Stimulated activated naive CD8-positive, alpha-beta T cell treated with anti-CD3 and anti-CD28 coated beads, Interleukin-15, Interleukin-2, amounts not matched to agents 100 ng/mL and 50 ng/mL, for 24 hours (primary cell): ENCODE measurements at regions not wholly inside any gene's neighbourhood (a gene's known extent, or its start where the extent isn't known, plus 50 kb on each side); places are given as distances from the start of the nearest gene placed in this dataset.

Experiments
- H3K27ac Mint-ChIP-seq: one replicate; pipeline ENCODE4 v1.8.0; 2021; ENCODE audit warnings: mild to moderate bottlenecking, mixed read lengths
- H3K27me3 Mint-ChIP-seq: one replicate; pipeline ENCODE4 v1.8.0; 2021; ENCODE audit warnings: mixed read lengths
- H3K36me3 Mint-ChIP-seq: one replicate; pipeline ENCODE4 v1.8.0; 2021; ENCODE audit warnings: low read depth, mixed read lengths
- H3K4me1 Mint-ChIP-seq: one replicate; pipeline ENCODE4 v1.8.0; 2021; ENCODE audit warnings: low read depth, mixed read lengths
- H3K4me3 Mint-ChIP-seq: one replicate; pipeline ENCODE4 v1.8.0; 2021; ENCODE audit warnings: mild to moderate bottlenecking, mixed read lengths
- H3K9me3 Mint-ChIP-seq: one replicate; pipeline ENCODE4 v1.8.0; 2021; ENCODE audit warnings: mixed read lengths

GRCh38 chr2:6793913-6794312 lies 71.8 kb downstream of the CMPK2 start:
- Mint-ChIP-seq H3K27ac (no peak overlapping the region), H3K9me3 (no peaks in the 10 kb centered on the region), H3K4me3 (no peak overlapping the region), H3K4me1 (no peaks in the 10 kb centered on the region), H3K27me3 (no peaks in the 10 kb centered on the region), H3K36me3 (no peaks in the 10 kb centered on the region)

DNA sequence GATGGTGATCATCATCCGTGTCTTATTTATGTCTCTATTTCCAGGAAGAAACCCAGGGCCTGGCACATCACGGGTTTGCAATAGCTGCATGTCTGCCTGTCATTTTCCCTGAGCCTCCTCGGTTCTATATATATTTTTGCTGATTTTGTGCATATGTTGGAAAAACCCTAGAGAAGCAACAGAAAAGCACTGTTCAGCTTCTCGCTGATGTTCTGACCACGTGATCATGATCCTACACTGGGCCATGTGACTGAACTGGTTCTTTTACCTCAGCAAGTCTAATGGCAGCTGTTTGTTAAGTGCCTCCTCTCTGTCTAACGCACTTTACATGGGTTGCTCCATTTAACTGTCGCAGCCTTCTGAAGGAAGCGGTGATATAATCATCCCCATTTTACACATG lies 71.3 kb downstream of the CMPK2 start:
- H3K27me3 Mint-ChIP-seq, result no peaks in the 10 kb centered on the region
- no peak overlapping the region for H3K27ac Mint-ChIP-seq
- H3K4me1 Mint-ChIP-seq, result no peaks in the 10 kb centered on the region
- H3K9me3 Mint-ChIP-seq, result no peaks in the 10 kb centered on the region
- no peak overlapping the region for H3K4me3 Mint-ChIP-seq
- no peaks in the 10 kb centered on the region for H3K36me3 Mint-ChIP-seq
